Loucy (cell line): ENCODE measurements at regions not wholly inside any gene's neighbourhood (a gene's known extent, or its start where the extent isn't known, plus 50 kb on each side); places are given as distances from the start of the nearest gene placed in this dataset.

ENCODE experiments used
- H2AFZ ChIP-seq: fragments of 200-600 bp; sonication (generic); 2 replicates; pipeline ENCODE4 v1.6.0; 2016; ENCODE audit warnings: antibody characterized with exemption, mild to moderate bottlenecking, low read length, moderate library complexity
- H3F3A ChIP-seq: fragments of 200-600 bp; 2 replicates; pipeline ENCODE4 v1.6.0; 2016; ENCODE audit warnings: antibody characterized with exemption, low read depth, mild to moderate bottlenecking
- H3K27me3 ChIP-seq: fragments of 200-600 bp; sonication (generic); 2 replicates; pipeline ENCODE4 v1.6.1; 2014; ENCODE audit warnings: low read length, mild to moderate bottlenecking; ENCODE audit not compliant: insufficient read depth, poor library complexity, severe bottlenecking
- H3K36me3 ChIP-seq: fragments of 200-600 bp; sonication (generic); 2 replicates; pipeline ENCODE4 v1.6.1; 2016; ENCODE audit warnings: low read length; ENCODE audit not compliant: insufficient read depth
- H3K4me1 ChIP-seq: fragments of 200-600 bp; sonication (generic); 2 replicates; pipeline ENCODE4 v1.5.1; 2014; ENCODE audit warnings: low read length, mild to moderate bottlenecking; ENCODE audit not compliant: insufficient read depth, poor library complexity, severe bottlenecking
- H3K4me2 ChIP-seq: fragments of 200-600 bp; sonication (generic); 2 replicates; pipeline ENCODE4 v1.6.0; 2014; ENCODE audit warnings: antibody characterized with exemption, low read length, low read depth, mild to moderate bottlenecking; ENCODE audit not compliant: poor library complexity, severe bottlenecking
- H3K4me3 ChIP-seq: fragments of 200-600 bp; sonication (generic); 2 replicates; pipeline ENCODE4 v1.5.1; 2014; ENCODE audit warnings: low read length, mild to moderate bottlenecking, mixed read lengths; ENCODE audit not compliant: poor library complexity, severe bottlenecking
- H3K79me2 ChIP-seq: fragments of 200-600 bp; sonication (generic); 2 replicates; pipeline ENCODE4 v1.6.1; 2014; ENCODE audit warnings: low read length; ENCODE audit not compliant: insufficient read depth
- H3K9ac ChIP-seq: fragments of 200-600 bp; sonication (generic); 2 replicates; pipeline ENCODE4 v1.6.0; 2014; ENCODE audit warnings: mild to moderate bottlenecking, low read depth, low read length, moderate library complexity; ENCODE audit not compliant: poor library complexity, severe bottlenecking
- H3K9me2 ChIP-seq: fragments of 200-600 bp; sonication (generic); replicated peaks from 2 replicates; pipeline ENCODE4 v1.6.1; 2016; ENCODE audit warnings: low read depth, low read length, mixed read lengths
- H3K9me3 ChIP-seq: fragments of 200-600 bp; sonication (generic); 2 replicates; pipeline ENCODE4 v1.6.1; 2014; ENCODE audit warnings: mild to moderate bottlenecking, antibody characterized with exemption, low read length, low read depth; ENCODE audit not compliant: insufficient read depth
- H4K20me1 ChIP-seq: fragments of 200-600 bp; sonication (generic); 2 replicates; pipeline ENCODE4 v1.6.0; 2014; ENCODE audit warnings: antibody characterized with exemption, low read length, mild to moderate bottlenecking; ENCODE audit not compliant: insufficient read depth, poor library complexity, severe bottlenecking
- EZH2phosphoT487 ChIP-seq: fragments of 200-600 bp; IDR thresholded peaks from 2 replicates; pipeline ENCODE4 v1.6.1; 2018; ENCODE audit warnings: antibody characterized with exemption, mild to moderate bottlenecking, moderate library complexity, borderline replicate concordance
- TF ChIP-seq, protein P1 (sequence below): fragments of 200-600 bp; sonication (generic); conservative IDR thresholded peaks from 2 replicates; pipeline ENCODE4 v1.5.1; 2014; ENCODE audit warnings: mild to moderate bottlenecking, antibody characterized with exemption, low read length

DNA sequence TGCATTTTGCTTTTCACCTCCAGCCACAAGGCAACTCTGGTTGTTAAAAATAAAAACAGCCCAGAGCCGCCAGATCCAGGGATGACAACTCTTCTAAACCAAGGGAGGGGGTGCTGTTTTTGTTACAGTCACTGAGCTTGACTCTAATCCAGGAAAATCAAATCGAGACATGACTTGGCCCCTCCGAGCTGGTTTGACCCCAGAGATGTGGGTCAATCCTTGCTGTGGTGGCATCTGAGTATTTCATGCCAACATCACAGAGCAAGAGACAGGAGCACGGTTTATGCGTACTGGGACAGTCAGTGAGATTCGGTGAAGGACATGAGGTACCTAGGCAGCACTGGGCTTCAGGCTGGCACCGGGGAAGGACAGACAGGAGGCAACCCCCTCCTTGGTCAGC is 88.8 kb upstream of the ZMIZ1 start:
- Histone ChIP-seq H3K36me3 (no peaks in the 10 kb centered on the region), H3K4me1 (peaks cover 4% of the 10 kb centered on the region), H3K79me2 (no peaks in the 10 kb centered on the region), H4K20me1 (no peaks in the 10 kb centered on the region), H3K9ac (no peak overlapping the region), H3K4me2 (no peak overlapping the region), H3F3A (no peaks in the 10 kb centered on the region), H3K9me3 (no peaks in the 10 kb centered on the region), H3K4me3 (no peak overlapping the region), H3K27me3 (no peaks in the 10 kb centered on the region), H3K9me2 (no peaks in the 10 kb centered on the region), H2AFZ (no peak overlapping the region)
- TF ChIP-seq EZH2phosphoT487 = no peak
- TF ChIP-seq, protein P1, sequence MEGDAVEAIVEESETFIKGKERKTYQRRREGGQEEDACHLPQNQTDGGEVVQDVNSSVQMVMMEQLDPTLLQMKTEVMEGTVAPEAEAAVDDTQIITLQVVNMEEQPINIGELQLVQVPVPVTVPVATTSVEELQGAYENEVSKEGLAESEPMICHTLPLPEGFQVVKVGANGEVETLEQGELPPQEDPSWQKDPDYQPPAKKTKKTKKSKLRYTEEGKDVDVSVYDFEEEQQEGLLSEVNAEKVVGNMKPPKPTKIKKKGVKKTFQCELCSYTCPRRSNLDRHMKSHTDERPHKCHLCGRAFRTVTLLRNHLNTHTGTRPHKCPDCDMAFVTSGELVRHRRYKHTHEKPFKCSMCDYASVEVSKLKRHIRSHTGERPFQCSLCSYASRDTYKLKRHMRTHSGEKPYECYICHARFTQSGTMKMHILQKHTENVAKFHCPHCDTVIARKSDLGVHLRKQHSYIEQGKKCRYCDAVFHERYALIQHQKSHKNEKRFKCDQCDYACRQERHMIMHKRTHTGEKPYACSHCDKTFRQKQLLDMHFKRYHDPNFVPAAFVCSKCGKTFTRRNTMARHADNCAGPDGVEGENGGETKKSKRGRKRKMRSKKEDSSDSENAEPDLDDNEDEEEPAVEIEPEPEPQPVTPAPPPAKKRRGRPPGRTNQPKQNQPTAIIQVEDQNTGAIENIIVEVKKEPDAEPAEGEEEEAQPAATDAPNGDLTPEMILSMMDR = no peak

DNA sequence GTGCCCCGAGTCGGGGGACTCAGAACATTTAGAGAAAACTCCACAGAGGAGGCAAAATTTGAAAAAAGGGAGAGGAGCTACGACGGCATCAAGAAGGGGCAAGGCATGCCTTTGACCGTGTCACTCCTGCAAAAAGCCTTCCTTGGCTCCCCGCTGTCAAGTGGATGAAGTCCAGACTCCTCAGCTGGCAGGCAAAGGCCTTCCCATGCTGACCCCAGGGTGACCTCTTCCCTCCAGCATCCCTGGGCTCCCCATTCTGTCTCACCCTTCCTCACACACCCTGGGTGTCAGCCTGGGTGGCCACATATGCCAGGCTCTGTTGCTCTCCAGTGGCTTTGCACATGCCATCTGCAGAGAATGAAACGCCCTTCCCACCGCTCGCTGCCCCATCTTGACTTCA is 88.4 kb upstream of the ZMIZ1 start:
- H3K9ac ChIP-seq = no peak overlapping the region
- no peaks in the 10 kb centered on the region for H3K4me1 ChIP-seq
- TF ChIP-seq EZH2phosphoT487 = no peak
- TF ChIP-seq, protein P1 = no peak
- no peaks in the 10 kb centered on the region for H4K20me1 ChIP-seq
- no peak overlapping the region for H3K4me3 ChIP-seq
- no peaks in the 10 kb centered on the region for H3K27me3 ChIP-seq
- H3K4me2 ChIP-seq = no peak overlapping the region
- no peaks in the 10 kb centered on the region for H3F3A ChIP-seq
- H2AFZ ChIP-seq = no peak overlapping the region
- H3K9me2 ChIP-seq = no peaks in the 10 kb centered on the region
- H3K36me3 ChIP-seq = no peaks in the 10 kb centered on the region
- no peaks in the 10 kb centered on the region for H3K9me3 ChIP-seq
- H3K79me2 ChIP-seq = no peaks in the 10 kb centered on the region

DNA sequence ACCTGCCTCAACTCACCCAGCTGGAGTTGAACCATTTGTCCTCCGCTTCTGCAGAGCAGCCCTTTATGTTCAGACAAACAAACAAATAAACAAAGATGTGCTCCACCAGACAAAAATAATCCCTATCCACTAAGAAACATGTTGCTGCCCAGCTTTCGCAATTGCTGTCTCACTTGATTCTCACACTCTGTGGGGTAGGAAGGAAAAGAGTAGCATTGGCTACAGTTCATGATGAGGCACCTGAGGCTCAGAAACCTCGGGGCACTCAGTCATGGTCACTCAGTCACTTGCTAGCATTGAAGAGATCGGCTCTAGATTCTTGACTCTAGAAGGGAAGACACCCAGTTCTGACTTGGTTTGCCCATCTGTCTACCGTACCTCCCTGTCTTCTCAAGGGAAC is 88.0 kb upstream of the ZMIZ1 start:
- no peak overlapping the region for H3K9ac ChIP-seq
- H3K4me2 ChIP-seq = no peak overlapping the region
- H2AFZ ChIP-seq = no peak overlapping the region
- no peaks in the 10 kb centered on the region for H3K9me3 ChIP-seq
- no peaks in the 10 kb centered on the region for H3K9me2 ChIP-seq
- H3K36me3 ChIP-seq = no peaks in the 10 kb centered on the region
- no peak overlapping the region for H3K4me3 ChIP-seq
- no peaks in the 10 kb centered on the region for H3K79me2 ChIP-seq
- no peaks in the 10 kb centered on the region for H3F3A ChIP-seq
- no peaks in the 10 kb centered on the region for H3K4me1 ChIP-seq
- no peaks in the 10 kb centered on the region for H4K20me1 ChIP-seq
- no peaks in the 10 kb centered on the region for H3K27me3 ChIP-seq
- TF ChIP-seq, protein P1 = no peak
- no peak for TF ChIP-seq EZH2phosphoT487
